Activated CD4-positive, CD25-positive, alpha-beta regulatory T cell treated with anti-CD3 and anti-CD28 coated beads, Interleukin-2, amount 50 U/mL, for 16 hours (primary cell): ENCODE measurements at regions not wholly inside any gene's neighbourhood (a gene's known extent, or its start where the extent isn't known, plus 50 kb on each side); places are given as distances from the start of the nearest gene placed in this dataset.
"Not testable (repeated sequence)": the region's sequence is repeated elsewhere in the genome, so short reads cannot be mapped to it uniquely, and the experiment has no call there.

Source experiments
- DNase-seq: peaks from one replicate; pipeline ENCODE4 v3.0.0-alpha.2; 2020; ENCODE audit warnings: low read depth, low spot score

DNA sequence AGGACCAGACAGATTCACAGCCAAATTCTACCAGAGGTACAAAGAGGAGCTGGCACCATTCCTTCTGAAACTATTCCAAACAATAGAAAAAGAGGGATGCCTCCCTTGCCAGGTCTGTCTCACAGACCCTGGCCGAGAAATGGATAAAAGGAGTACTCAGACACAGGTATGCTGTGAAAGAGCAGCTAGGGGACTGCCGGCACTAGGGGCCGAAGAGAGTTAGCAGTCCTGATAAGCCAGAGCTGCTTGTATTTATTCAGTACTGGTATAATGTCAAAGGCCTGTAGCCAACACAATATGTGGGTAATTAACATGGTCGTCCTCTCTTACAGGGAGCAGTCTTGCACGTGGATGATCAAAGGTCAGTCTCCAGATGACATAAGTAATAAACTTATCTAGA, 1042.1 kb upstream of the LCORL start:
- DNase-seq, result no peak

DNA sequence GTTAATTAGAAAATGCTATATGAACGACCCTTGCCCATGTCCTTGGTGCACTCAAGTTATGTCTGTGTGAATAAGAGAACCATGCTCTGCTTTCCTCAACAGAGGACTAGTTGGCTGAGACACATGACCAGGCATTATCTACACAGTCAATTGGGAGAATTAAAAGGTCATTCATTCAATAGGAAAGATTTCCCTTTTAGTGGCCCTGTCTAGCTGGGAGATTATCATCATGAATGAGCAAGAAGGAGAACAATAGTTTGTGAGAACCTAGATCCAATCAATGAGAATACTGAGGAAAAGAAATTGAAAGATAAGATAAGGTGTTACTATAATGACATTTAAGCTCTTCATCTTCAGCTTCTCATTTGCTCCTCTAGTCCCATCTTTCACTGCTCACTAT, 1033.4 kb upstream of the LCORL start:
- no peak for DNase-seq

DNA sequence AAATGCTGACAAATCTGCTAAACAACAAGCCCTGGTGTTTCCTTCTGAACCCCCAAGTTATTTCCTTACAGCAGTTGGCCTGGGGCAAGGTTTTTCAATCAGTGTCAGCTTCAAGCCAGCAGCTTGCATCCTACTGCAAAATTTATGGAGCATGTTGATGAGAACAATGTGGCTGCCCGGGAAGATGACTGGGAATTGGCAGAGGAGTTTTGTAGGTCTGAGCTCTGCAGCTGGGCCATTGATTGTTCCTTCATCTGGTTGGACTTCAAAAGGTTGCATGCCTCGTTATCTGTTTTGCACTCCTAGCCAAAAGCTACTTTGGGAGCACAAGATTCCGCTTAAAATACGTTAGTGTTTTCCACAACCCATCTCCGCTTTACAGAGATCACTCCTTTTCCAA, 1030.3 kb upstream of the LCORL start:
- no peak for DNase-seq

DNA sequence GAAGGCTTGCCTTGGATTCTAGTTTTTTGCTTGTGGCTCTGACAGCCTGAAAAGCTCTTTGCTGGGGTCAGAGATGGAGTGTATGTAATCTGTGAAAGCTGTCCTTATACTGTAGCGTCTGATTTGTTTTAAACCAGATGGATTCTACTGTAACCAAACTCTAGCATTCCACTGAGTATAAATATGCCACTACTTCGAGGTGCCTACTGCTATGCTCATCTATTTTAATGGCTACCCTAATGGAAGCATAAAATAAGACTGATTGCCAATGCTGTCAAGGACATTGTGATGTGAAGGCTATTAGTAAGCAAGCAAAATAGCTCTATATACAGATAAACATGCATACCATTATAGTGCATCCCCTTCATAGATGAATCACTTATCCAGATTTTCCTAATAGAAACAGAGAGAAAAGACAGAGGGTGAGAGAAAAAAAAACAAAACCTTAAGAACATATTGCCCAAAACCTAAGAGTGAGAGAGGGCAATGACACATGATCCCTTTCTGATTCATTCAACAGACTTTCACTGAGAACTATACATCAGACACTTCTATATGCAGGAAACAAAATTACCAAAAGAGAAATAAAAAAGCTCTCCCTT, 1025.8 kb upstream of the LCORL start:
- DNase-seq, result no peak

DNA sequence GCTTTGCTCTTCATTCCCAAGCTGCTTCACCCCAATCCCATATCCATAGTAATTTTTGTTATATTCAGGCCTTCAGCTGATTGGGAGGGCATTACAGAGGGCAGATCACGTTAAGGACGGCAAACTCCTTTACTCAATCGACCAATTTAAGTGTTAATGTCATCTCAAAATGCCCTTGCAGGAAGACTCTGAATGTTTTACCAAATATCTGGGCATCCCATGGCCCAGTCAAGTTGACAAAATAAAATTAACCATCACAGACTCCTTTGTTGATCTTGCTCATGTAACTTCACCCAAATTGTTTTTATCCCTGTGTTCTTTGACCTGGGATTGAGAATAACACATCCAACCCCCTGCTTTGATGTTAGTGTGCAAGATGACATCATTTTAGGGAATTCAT, 1018.3 kb upstream of the LCORL start:
- DNase-seq, result no peak

DNA sequence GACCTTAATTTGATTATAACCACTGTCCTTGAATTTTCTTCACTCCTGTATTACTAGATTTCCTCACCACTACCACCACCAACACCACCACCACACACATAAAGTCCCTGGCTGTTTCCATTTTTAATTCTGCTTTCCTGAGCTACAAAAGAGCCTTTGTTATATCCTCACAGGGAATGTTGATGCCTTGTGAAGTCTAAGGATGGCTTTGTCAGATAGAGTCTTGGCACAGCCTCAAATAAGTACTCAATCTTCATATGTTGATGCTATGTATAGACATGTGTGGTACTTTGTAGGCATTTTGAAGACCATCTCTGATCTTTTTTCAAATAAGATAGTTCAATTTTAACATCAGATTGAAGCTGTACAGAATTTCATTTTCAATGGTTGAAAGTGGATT, 1016.7 kb upstream of the LCORL start:
- DNase-seq, result no peak

DNA sequence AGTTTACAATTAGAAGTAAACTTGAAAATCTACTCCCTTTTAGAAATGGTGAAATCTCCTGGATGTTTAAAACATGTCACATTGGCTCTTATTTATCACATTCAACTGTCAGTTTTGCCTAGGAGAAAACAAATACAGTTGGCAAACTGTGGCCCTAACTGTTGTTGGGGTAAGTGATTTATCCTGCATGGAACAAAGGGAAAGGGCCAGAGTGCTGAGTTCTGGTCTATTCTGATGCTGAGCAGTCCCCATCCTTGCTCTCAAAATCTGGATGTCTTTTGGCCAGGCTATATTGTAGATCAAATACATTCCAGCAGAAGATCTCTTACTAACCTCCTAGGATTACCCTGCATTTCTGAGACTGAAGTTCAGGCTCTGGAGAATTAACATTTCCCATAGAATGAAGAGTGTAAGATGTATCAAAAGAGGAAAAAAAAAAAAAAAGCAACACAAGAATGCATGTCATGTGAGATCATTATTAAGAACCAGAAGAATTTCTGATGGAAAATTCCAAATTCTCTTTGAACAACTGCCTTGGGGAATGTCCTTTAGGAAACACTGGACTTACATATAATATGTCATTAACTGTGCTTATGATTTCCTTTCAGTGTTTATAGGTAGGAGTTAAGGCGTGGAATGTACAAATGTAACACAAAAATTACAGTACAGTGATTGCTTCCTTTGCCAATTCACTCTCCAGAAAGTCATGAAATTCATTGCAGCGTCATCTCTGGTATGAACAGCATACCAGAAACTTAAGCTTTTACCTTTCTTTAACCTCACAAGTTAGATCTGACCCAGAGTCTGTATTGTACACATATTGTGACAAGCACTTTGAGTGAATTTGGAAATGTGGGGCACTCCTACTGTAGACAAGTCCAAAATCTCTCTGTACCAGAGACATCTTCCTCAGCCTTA, 1012.5 kb upstream of the LCORL start:
- no peak for DNase-seq

DNA sequence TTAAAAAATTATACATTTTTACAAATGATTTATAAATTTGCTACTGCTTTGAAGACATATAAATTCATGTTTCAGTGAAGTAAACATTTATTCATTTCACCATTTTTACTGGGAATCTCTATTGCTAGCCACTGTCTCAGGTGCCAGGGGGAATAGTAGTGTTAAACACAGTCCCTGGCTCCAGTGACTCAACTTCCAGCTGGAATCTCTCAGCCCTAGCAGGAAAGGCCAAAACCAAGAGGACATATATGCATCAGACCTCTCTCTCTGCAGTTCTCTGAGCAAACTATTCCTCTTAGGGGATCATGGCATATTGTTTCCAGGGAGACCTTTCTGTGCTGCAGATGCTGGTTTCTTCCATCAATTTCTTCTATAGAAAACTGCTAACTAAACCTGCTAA, 1009.0 kb upstream of the LCORL start:
- no peak for DNase-seq

DNA sequence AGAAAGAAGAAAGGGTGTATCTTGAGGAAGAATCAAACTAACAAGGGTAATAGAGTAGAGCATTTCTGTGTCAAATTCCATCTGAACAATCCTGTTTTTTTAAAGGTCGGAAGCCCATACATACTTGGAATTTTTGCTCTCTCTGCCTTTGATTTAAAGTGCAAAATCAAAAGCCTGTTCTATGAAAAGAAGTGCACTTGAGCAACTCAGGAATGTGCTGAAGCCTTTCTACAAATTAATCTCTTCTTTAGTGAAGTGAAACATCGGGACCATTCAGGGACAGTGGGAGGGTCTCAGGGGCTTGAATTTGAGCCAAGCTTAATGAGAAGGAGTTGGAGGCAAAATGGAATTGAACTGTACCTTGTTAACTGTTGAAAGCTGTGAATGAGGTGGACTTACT, 1008.5 kb upstream of the LCORL start:
- no peak for DNase-seq

DNA sequence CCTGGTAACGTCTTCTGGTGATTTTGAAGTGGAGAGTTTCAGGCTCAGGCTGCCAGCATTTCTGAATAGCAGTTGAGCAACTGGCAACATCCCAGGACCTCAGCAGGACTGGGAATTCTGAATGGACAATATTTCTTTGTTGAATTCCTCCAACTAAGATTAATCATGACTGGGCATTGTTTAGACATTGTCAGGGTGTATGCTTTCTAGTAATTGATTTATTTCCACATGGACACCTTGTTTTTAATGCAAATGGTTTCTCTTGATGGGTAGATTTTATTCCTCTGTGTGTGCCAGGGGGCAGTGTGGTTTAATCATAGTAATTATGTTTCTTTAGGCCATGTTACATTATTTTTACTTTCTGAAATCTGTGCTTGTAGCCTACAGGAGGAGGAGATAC, 1004.7 kb upstream of the LCORL start:
- DNase-seq, result no peak

DNA sequence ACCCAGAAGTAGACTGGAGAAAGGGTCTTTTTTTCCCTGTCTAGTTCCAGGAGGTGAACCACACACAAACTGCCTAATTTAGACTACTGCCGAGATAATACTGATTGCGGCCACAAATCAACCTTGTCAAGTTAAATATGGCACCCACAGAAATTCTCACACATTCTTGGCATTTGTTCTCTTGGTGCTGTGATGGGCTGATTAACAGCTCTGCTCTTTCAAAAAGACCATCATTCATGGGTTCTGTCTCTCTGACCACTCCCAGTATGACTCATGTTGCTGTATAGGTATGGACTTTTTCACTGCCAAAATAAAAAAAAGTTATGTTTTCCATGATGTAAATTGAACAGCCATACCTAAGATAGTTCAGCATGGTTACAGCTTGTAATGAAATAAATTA, 1003.5 kb upstream of the LCORL start:
- no peak for DNase-seq

DNA sequence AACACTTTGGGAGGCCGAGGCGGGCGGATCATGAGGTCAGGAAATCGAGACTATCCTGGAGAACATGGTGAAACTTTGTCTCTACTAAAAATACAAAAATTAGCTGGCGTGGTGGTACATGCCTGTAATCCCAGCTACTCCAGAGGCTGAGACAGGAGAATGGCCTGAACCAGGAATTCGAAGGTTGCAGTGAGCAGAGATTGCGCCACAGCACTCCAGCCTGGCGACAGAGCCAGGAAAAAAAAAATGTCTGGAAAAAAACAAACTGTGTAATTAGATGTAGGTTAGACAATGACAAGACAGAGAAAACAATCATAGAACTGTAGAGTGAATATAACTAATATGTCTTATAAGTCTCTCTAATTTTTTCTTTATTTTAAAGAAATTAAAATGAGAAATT, 1002.5 kb upstream of the LCORL start:
- no peak for DNase-seq

DNA sequence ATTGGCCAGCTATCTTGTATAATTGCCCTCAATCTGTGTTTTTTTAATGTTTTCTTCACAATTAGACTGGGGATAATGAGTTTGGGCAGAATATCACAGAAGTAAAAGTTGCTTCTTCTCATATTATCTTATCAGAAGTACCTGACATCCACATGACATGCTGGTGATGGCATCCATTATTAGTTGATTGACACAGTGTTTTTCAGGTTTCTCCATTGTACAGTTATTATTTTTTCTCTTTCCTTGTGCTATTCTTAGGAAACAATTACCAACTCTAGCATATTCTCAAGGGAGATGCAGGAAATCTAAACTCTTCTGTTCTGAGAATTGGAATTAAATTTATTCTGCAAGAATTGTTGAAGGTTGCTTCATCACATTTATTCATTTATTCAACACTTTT, 1000.1 kb upstream of the LCORL start:
- no peak for DNase-seq

DNA sequence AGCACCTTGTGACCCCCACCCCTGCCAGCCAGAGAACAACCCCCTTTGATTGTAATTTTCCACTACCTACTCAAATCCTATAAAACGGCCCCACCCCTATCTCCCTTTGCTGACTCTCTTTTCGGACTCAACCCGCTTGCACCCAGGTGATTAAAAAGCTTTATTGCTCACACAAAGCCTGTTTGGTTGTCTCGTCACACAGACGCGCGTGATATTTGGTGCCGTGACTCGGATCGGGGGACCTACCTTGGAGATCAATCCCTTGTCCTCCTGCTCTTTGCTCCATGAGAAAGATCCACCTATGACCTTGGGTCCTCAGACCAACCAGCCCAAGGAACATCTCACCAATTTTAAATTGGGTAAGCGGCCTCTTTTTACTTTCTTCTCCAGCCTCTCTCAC, 995.0 kb upstream of the LCORL start:
- DNase-seq, result not testable (repeated sequence)

DNA sequence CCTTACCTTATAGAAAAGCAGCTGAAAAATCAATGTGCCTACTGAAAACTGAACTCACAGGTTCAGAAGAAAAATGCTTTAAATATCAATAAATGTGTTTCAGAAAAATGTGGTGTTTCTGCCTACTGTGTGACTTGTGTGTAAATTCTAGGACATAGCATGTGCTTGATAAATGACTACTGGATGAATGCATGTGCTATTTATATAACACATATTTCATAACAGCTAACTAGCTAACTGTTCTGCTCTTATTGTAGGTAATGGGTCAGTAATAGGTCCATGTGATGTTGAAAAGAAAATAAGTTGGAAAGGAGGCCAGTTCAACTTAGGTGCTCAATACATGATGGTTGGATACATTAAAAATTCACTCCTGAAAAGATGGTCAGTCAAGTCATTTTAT, 993.0 kb upstream of the LCORL start:
- no peak for DNase-seq

DNA sequence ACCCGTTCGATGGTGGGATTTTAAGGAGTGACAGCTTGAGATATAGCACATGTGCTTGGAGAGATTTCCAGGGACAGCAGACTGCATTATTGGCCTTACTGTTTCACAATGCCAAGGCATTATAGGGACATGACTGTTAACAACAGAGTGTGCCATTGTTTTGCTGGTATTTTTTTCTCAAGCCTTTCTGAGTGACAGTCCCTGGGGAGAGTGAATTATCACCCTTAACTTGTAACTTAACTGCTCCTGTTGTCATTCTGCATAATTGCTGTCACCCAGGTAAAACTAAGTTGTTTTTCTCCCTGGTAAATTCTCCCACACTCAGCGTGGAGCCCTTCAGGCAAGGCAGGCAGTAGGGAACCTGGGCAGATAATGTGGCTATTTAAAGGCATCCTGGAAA, 989.2 kb upstream of the LCORL start:
- no peak for DNase-seq

DNA sequence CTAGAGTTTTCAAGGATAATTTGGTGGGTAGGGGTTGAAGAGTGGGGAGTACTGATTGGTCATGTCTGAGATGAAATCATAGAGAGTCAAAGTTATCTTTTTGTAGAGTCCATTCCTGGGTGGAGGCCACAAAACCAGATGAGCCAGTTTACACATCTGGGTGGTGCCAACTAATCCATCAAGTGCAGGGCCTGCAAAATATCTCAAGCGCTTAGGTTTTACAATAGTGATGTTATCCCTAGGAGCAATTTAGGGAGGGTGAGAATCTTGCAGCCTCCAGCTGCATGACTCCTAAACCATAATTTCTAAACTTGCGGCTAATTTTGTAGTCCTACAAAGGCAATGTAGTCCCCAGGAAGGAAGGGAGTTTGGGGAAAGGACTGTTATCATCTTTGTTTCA, 988.3 kb upstream of the LCORL start:
- DNase-seq, result no peak

DNA sequence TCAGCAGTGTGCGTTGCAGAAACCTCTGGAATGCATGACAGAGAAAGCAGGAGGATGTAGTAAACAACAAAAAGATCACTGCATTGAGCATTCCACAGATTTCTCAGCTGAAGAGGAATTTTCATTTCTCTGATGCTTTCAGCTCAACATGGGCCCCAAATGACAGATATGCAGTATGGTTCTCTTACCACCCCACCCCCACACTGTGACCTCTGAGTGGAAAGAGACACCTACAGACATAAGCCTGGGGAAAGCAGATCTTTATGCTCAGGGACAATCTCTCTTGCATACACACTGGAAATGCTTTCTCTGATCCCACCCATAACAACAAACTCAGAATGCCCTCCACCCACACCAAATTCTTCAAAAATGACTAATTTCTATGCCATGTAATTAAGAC, 983.7 kb upstream of the LCORL start:
- no peak for DNase-seq

DNA sequence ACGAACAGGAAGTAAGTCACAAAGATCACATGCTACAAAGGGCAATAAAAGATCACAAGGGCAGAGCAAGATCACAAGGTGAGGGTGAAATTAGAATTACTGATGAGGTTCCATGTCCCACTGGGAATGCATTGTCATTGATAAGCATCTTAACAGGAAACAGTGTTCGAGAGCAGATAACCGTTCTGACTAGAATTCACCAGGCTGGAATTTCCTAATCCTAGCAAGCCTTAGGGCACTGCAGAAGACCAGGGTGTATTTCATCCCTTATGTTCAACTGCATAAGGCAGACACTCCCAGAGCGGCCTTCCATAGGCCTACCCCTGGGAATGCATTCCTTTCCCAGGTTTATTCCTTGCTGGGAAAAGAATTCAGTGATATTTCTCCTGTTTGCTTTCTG, 980.6 kb upstream of the LCORL start:
- no peak for DNase-seq

DNA sequence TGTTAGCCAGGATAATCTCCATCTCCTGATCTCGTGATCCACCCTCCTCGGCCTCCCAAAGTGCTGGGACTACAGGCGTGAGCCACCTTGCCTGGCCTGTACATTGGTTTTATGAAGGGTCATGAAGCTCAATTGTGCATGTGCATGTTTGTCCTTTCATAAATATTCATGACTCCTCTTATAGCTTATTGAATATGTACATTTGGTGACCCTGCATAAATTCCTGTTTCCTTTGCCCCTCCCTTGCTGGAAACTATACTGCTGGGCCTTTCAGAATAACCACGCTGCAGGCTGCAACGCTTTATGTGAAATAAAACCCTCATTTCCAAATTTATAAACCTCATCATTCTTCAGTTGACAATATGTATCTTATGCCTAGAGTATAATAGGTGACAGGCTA, 978.0 kb upstream of the LCORL start:
- DNase-seq, result no peak

DNA sequence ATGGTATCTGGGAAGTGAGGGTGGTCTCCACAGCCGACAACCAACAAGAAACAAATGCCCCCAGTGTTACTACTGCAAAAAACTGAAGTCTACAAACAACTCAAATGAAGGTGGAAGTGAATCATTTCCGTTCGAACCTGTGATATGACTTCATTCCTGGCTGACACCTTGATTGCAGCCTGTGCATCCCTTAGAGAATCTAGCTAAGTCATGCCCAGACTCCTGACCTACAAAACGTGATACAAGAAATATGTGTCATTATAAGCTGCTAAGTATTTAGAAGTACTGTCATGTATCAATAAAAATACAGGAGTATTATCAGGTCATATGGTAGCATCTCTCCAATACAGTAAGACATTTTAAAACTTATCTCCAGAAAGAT, 959.7 kb upstream of the LCORL start:
- no peak for DNase-seq

DNA sequence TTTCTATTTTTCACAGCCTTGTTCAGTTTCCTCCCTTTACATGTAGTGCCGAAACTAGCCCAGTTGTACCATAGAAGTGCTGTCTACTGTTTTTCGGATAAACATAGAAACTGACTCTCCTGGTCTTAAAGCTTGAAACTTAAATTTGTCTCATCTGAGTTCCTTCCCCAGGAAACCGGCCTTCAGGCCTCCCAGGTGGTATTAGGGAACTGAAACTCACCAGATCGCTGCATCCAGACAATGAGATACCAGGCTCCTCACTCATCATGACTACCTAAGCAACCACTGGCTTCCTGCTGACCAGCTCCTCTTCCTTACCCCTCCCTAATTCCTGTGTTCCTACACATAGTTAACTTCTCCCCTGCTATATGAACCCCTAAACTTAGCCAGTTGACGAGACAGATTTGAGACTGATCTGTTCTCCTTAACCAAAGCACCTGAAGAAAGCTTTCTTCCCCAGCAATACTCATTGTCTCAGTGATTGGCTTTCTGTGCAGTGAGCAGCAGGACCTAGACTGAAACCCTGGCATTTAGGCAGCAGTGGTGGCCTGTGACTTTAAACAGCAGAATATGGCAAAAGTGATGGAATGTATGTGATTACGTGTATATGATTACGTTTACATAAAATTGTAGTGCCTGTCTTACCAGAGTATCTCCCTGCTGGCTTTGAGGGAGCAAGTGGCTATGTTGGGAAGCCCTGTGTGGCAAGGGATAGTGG, 959.1 kb upstream of the LCORL start:
- no peak for DNase-seq

DNA sequence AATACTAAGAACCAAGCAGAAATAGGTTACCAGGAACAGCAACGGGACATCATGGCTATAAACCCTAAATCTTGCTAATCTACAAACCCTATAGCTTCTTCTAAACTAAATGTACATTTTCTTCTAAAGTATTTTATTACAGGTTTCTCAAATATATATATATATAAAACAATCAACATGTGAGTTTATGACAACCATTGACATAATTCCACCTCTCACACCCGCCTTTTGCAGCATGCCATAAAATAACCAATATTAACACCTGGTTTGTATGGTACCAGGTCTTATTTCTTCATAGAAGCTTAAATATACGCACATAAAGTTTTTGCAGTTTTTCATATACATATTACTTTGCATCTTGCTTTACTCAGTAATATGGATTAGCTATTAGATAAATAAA, 955.3 kb upstream of the LCORL start:
- no peak for DNase-seq
